HG03460 (cell line): ENCODE measurements at regions not wholly inside any gene's neighbourhood (a gene's known extent, or its start where the extent isn't known, plus 50 kb on each side); places are given as distances from the start of the nearest gene placed in this dataset.

Source experiments
- ATAC-seq: cut with Tn5 transposase; IDR thresholded peaks from one replicate; pipeline ENCODE4 v1.9.1; 2021; ENCODE audit not compliant: unreplicated experiment

DNA sequence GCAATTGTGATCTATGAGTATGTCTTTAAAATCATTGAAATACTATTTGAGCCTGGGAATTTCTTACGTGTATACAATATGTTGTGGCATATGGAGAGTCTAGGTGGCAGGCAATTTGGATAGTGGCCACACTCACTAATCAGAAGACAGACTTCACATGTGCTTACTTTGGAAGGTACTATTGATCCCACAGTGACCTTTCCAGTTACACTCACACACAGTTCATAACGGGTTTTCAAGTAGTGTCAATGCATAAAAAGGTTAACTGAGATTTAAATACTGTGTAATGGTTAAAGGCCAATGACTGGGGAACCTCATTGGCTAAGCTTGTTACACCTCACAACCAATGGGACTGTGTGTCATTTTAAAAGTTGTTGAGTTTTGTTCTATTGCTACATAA, 783.2 kb downstream of the RPA4 start:
- ATAC-seq = no peak

- no peak for ATAC-seq
These were observed 784.4 kb downstream of the RPA4 start for GRCh38 chrX:97668126-97668525.

DNA sequence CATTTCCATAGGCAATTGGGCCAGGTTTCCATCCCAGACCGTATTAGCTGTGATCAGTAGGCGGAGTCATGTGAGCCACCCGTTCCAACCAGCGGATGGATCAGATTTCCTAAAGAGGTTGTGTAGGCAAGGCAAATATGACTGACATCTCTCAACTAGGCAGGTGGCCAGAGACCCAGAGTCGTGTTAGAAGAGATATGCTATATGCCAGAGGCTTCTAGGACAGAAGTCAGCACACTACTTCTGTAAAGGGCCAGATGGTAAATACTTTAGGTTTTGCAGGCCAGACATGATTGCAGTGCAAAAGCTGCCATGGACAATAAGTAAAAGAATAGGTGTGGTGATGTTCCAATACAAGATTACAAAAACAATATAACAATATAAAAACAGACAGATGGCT, 788.4 kb downstream of the RPA4 start:
- ATAC-seq = no peak

DNA sequence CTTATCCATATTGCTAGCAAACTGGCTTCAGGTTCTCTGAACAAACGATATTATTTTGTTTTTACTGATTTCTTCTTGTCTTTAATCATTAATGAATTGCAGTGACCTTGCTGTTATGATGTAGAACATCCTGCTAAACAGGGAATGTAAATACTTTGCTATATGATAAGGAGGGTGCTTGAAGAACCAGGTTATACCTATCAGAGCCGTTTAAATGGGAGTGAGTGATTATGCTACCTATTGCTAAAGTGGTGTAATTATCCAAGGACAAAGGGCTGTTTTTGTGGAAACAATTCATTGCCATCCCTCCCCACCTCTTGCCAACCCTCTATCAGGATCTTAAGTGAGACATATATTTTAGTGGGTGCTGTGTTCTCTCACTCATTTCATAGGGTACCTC, 788.9 kb downstream of the RPA4 start:
- no peak for ATAC-seq

- ATAC-seq = no peak
These were observed 789.4 kb downstream of the RPA4 start for GRCh38 chrX:97673135-97673534.

DNA sequence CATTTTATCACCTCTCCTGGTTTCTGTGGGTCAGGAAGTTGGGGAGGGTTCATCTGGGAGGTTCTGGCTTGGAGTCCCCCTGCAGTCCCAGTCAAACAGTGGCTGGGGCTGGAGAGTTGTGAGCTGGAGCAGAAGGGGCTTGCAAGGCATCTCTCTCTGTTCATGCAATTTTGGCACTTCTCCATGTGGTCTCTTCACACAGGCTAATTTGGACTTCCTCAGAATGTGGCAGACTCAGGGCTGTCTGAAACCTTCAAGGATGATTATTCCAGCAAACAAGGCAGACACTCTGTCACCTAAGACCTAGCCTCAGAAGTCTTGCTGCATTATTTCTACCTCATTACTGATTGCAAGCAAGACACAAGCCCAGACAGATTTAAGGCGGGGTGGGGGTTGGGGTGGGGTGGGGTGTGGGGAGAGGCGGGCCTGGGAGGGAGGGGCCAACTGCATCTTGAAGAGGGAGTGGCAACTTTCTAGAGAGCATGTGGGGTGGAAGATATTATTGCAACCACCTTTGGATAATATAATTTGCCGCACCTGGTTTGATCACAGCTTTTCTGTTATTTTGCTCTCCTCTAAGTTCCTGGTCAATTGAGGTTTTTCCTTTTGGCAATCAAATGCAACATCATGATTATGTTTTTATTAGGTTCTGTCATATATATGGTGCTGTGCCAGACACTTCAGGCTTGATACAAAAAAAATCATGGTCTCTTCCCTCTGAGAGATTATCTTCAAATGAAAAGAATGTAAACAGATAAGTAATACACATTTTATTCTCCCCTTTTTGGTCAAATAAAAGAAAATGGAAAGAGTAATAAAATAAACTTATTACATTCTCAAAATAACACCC, 799.5 kb downstream of the RPA4 start:
- ATAC-seq = no peak

- no peak for ATAC-seq
These were observed 802.0 kb downstream of the RPA4 start for GRCh38 chrX:97685753-97686152.

DNA sequence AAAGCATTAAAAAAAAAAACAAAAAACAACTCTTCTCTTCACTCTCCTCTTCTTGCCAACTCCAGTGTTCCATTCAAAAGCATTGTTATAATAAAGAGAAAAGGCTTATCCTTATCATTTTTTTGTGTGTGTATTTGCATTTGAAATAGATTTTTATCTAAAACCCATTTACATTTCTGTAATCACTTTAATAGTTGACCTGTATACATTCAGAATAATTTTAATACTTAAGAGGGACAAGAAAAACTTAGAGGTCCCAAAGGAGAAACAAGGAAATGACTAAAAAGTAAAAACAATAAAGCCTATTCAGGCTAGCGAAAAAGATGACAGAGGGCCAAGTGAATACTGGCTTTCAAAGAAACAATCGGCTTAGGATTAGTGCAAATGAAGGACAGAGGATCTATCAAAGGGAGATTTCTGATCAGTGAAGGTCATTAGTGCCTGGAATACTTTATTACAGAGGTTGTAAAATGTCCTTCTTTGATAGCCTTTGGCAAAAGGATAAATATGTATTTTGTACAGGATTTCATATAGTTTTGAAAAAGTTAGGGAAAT, 808.3 kb downstream of the RPA4 start:
- ATAC-seq = no peak

DNA sequence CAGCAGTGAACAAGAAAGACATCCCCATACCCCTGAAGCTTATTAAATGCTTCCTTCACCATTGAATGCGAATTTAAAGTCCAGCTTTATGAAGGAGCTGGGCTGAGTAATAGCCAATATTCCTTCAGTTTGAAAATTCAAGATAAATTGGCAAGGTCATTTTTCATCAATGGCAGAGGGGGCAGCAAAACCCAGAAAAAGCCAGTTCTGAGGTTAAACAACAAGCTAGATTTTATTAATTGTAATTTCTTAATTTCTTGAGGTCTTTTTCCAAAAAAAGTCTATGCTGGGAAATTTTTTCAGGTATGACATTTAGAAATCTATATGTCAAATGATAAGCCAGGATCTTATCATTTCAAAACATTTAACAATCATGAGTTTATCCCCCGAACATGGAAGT, 808.9 kb downstream of the RPA4 start:
- no peak for ATAC-seq

GRCh38 chrX:97700547-97700946, 816.8 kb downstream of the RPA4 start:
- ATAC-seq = no peak

- ATAC-seq = no peak
These were observed 820.8 kb downstream of the RPA4 start for GRCh38 chrX:97704474-97704873.

- no peak for ATAC-seq
These were observed 821.2 kb downstream of the RPA4 start for GRCh38 chrX:97704881-97705280.

- ATAC-seq = no peak
These were observed 822.2 kb downstream of the RPA4 start for GRCh38 chrX:97705936-97706335.

DNA sequence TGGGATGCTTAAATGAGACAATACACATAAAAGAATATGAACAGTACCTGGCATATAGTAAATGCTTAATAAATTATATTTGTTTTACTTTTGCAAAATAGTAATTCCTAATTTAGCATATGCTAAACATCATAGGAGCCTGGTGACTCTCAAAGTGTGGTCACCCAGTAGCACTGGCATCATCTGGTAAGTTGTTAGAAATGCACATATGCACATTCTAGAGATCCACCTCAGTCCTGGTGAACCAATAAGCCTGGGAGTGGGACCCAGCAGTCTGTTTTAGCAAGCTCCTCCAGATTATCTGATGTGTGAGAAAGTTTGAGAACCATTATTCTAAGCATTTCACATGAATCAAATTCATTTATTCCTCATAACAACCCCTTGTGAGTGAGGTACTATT, 830.4 kb downstream of the RPA4 start:
- ATAC-seq = no peak

- no peak for ATAC-seq
These were observed 844.5 kb downstream of the RPA4 start for GRCh38 chrX:97728215-97728614.

DNA sequence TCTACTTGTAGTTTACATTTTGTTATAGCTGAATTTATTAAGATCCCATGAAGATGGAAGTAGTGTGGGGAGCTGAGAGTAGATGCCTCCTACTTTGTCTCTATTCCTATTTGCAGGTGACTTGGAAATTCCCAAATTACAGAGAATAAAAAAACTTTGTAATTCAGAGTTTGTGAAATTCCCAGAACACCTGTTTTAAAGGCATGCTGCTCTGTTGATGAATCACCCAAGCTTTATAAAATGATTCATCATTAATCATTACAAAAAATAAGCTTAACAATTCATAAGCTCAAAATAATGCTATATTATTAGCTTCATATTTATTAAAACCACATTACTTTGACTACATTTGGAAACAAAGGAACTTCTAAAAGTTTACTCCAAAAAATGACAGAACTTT, 856.3 kb downstream of the RPA4 start:
- no peak for ATAC-seq

DNA sequence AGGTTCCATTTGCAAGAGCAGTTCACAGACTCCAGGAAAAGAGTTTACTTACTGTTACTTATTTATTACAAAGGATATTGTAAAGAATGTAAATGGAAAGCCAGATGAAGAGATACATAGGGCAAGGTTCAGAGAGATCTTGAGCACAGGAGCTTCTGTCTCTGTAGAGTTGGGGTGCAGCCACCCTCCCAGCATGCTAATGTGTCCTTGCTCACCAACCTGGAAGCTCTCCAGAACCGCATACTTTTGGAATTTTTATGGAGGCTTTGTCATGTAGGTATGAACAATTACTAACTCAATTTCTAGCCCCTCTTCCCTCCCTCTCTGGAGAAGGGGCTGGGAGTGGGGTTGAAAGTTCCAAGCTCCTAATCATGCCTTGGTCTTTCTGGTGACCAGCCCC, 857.2 kb downstream of the RPA4 start:
- ATAC-seq = no peak

- ATAC-seq = no peak
These were observed 859.3 kb downstream of the RPA4 start for GRCh38 chrX:97743014-97743413.

GRCh38 chrX:97747346-97747745, 863.6 kb downstream of the RPA4 start:
- no peak for ATAC-seq

DNA sequence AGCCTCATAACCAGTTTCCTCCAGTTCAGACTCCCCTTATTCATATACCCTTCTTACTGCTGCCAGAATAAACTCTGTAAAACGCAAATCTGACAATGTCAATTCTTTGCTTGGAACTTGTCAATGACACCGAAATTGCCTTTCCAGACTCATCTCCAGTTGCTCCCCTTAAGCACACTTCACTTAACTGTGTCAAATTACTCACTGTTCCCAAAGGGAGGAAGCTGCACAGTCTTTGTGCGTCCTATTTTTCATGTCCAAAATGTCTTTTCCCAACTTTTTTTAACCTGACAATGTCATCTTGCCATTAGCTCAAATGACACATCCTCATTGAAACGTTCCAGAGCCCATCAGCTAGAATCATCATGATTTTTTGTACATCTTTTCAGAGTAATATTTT, 867.3 kb downstream of the RPA4 start:
- no peak for ATAC-seq

- ATAC-seq = no peak
These were observed 868.0 kb downstream of the RPA4 start for GRCh38 chrX:97751735-97752134.

DNA sequence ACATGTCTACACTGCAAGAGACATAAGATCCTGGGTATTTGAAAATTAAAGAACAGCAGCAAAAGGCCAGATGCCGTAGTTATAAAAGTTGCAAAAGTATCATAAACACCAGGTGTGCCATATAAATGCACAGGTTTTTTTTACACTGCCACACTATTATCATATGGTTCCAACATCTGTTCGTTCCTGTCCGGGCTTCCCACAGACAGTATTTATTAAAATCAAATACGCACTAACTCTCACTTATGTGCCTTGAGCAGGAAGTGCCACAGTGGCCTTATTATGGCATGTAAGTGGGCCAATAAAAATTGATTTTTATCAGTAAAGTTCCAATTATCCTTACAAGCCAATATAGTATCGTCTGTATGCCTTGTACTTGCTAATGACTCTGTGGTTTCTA, 873.2 kb downstream of the RPA4 start:
- ATAC-seq = no peak

DNA sequence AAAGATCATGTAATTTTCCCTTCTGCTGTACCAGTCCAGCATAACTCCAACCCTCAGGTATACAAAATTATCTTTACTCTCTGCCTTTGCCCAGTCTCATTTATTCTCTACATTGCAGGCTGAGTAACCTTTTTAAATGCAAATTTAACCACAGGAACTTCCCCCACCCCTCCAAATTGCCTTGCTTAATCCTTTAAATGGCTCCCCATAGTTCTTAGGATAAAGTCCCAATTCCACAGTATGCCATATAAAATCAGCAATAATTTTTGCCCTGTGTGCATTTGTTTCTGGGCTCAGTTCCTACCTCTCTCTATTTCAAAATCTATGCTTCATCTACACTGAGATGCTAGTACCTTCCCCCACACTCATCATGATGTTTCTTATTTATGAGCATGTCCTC, 879.7 kb downstream of the RPA4 start:
- no peak for ATAC-seq
